ENCODE measurements at regions not wholly inside any gene's neighbourhood (a gene's known extent, or its start where the extent isn't known, plus 50 kb on each side); places are given as distances from the start of the nearest gene placed in this dataset.
"Not testable (repeated sequence)": the region's sequence is repeated elsewhere in the genome, so short reads cannot be mapped to it uniquely, and the experiment has no call there.

DNA sequence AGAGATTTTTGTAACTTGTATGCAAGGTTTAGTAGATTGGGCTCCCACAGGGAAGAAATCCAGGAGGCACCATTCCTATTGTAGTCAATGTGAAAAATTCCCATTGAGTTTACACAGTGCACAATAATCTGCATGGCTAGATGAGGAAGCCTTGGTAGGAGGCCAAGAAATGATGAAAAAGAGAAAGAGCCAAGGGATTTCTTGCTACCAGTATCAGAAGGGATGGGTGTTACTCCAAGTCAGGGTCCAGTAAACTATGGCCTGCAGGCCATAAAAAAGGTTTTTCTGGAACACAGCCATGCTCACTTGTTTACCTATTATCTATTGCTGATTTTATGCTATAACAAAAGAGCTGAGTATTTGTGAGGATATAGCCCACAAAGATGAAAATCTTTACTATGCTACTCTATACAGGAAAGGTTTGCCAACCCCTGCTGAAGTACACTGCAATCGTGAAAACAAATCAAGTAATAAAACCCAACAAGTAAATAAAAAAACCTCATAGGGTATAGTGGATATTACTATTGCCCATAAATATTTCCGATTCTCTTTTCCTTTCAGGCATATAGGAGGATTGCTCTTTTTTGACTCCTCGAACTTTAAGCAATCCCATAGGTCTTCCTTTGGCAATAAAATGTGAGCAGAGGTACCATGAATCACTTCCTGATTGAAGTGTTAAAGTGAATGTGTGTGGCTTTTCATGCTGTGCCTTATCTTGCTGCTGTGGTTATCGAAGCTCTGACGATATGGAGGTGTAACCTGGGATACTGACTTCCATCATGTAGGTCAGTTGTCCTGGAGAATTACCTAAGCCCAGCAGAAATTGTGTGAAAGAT is 256.3 kb upstream of the MAGI2 start:
- DNase-seq = no peak

DNA sequence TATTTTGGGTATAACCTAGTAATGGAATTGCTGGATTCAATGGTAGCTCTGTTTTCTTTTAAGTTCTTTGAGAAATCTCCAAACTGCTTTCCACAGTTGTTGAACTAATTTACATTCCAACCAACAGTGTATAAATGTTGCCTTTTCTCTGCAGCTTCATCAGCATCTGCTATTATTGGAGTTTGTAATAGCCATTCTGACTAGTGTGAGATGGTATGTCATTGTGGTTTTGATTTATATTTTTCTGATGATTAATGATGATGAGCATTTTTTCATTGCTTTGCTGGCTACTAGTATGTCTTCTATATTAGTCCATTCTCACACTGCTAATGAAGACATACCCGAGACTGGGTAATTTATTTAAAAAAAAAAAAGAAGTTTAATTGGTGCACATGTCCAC is 248.6 kb upstream of the MAGI2 start:
- no peak for DNase-seq

DNA sequence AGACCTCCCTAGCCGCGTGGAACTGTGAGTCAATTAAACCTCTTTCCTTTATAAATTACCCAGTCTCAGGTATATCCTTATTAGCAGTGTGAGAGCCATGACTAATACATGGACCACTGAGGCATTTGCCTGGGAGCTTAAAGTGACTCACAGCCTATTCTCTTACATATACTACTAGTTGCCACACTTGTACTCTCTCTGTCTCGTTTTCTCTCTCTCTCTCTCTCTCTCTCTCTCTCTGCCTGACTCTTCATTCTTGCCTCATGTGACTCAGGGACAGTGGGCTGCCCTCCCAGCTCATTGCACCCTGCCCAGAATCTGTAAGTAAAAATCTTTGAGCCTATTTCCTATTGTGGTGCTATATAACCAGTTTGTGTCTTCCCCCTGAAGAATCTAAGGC is 238.5 kb upstream of the MAGI2 start:
- no peak for DNase-seq

DNA sequence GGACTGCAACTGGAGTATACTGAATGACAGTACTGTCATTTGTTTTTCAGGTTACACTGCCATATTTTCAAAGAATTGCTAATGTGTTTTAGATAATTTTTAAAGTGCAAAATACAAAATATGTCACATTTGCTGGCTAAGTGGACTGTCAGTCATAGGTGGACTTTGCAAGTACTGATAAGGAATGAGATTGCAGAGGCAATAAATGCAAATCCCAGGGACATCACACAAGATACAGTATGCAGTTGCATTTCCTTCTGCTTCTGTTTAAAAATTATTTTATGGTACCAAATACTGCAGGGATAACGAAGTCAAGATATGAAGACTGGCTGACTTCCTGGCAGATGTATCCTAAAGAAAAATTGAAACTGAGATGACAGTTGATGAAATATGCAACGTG is 237.6 kb upstream of the MAGI2 start:
- DNase-seq = no peak

DNA sequence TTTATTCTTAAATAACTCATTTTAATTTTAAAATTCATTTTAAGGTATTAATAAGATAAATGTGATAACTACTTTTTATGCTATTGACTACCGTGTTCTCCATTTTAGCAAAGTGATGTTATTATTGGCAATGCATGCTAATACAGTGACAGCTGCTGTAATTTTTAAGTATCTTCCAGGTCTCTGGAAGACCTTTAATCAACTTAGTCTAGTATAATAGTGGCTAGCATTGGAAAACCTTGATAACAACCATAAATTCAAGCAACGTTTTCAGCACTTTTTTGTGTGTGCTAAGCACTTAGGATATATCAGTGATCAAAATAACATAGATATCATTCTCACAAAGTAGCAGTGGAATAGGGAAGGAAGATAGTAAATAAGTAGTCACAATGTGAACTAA is 230.9 kb upstream of the MAGI2 start:
- DNase-seq = no peak

DNA sequence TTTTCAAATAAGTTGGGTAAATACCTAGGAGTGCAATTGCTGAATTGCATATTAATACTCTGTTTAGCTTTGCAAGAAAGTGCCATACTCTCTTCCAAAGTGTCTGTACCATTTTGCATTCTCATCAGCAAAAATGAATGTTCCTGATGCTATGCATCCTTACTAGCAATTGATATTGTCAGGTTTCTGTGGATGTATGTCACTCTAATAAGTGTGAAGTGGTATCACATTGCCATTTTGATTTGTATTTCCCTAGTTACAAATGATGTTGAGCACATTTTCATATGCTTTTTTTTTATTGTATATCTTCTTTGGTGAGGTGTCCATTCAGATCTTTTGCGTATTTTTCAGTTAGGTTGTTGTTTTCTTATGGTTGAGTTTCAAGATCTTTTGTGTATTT is 230.4 kb upstream of the MAGI2 start:
- no peak for DNase-seq

DNA sequence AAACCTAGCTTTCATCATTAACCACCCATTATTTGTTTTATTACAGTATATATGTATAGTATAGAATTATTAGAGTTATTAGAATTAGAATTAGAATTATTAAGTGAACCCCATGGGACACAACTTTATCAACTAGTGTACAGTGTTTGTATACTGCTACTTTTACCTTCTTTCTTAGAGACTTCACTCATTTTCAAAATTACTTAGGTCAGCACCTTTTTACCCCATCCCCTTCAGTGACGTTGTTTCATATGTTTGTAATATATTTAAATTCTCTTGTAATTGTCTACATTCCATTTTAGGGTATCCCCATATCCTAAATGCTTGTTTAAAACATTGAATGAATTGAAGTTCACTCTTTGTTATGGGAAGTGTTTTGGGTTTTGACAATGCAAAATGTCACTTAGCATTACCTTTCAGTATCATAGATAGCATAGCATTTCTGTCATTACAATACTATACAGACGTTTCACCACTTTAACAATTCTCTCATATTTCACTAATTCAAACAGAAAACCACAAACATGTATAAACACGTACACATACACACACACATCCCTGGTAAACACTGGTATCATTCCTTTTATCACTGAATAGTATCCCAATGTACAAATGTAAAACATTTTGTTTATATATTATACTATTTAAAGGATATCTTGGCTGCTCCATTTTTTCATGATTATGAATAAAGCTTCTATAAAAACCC is 229.9 kb upstream of the MAGI2 start:
- no peak for DNase-seq

DNA sequence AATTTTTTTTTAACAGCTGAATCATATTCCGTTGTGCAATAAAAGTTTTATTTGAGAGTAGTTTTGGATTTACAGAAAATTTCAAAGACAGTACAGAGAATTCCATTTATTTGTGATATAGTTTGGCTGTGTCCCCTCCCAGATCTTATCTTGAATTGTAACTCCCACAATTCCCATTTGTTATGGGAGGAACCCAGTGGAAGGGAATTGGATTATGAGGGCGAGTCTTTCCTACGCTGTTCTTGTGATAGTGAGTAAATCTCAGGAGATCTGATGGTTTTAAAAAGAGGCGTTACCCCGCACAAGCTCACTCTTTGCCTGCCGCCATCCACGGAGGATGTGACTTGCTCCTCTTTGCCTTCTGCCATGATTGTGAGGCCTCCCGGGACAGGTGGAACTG is 228.0 kb upstream of the MAGI2 start:
- DNase-seq = no peak

DNA sequence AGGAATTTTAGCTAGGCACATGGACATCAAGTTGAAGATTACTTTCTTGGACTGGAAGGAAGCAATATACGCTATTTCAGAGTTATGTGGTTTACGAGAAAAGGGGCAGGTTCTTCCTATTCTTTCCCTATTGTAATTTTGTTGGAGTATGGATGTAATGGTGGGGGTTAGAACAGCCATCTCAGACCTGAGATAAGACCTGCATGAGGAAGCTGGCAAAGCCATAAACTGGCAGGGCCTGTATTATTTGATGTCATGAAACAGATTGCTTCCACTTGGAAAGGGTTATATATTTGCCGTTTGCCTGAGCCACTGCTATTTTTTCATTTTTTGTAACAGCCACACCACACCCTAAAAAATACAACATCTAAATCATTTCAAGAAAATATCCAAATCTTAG is 220.5 kb upstream of the MAGI2 start:
- no peak for DNase-seq

DNA sequence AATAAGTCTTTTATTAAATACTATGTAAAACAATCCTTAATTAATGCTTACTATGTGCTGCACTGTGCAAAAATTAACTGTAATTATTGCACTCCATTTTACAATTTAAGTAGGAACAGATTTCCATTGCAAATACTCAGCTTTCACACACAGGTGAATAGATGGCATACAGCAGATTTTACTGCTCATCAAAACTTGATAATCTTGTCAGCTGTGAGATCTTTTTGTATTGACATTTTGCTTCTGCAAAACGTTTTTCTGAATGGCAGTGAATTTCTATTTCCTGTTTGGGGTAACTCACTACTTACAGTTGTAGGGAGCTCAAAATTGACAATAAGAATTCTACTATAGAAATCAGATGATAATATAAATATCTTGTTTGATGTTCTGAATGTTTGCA is 220.0 kb upstream of the MAGI2 start:
- no peak for DNase-seq

DNA sequence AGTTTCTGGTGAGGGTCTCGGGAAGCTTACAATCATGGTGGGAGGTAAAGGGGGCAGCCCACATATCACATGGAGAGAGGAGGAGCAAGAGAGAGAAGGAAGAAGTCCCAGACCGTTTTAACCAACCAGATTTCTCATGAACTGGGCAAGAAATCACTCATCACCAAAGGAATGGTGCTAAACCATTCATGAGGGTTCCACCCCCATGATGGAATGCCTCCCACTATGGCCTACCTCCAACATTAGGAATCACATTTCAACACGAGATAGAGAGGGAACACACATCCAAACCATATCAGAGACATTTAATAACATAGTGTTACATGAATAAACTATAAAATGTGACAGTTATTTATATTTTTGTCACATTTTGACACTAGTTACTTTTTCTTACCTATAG is 214.8 kb upstream of the MAGI2 start:
- no peak for DNase-seq

DNA sequence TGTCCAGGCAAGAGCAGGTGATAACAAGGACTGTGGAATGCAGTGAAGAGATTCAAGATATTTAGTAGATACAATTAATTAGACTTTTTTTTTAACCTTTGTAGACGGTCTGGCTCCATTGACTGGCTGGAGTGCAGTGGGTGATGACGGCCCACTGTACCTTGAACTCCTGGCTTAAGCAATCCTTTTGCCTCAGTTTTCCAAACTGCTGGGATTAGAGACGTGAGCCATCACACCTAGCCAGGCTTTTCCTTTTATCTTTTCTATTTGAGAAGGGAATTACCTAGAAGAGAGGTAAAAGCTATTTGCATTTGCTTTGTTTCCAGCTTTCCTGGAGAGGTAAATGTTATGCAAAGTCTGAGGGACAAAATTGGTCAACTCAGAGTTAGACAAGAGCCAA is 213.0 kb upstream of the MAGI2 start:
- no peak for DNase-seq

DNA sequence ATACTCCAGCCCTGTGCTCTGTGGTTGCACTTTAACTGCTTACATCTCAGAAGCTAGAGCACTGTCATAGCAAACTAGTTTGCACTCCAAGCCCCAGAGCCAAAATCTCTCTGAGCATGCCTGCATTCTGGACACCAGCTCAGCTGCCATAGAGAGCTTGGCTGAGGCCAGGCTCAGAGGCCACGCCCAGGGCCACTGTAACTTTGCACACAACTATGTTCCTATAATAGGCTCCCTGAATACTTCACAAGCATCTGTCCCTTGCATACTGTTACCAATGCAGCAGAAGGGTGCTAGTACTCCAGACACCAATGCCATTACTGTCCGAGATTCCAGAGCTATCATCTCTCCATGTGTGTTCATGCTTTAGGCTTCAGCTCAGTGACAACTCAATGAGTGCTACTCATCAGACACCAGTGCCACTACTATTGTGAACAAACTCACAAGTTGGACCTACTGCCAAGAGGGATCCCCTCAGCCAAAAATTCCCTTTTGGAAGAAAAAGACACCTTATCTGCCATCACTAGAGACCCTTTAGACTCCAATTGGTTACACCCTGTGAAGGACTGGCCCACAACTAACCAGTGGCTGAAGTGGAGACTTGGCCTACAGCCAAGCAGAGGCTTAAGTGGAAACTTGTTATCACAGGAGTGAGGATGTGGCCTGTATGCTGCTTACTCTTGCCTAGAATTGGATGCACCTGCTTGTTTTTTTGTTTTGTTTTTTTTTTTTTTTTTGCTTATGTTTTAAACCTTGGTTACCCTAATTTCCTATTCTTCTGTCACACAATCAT is 211.6 kb upstream of the MAGI2 start:
- no peak for DNase-seq

DNA sequence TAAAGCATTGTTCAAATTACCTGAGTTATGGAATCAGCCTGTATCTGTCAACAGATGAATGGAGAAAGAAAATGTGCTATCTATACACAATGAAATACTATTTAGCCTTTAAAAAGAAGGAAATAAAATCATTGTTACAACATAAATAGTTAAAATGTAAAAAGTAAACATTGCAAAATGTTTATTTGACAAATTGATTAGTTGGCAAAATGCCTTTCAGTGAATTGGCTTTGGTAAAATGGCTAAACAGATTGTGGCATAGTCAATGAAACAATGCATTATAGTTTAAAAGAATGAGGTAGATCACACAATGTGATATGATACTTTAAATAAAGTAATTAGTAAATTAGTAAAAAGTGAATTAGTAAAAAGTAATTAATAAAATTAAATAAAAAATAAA is 204.8 kb upstream of the MAGI2 start:
- no peak for DNase-seq

DNA sequence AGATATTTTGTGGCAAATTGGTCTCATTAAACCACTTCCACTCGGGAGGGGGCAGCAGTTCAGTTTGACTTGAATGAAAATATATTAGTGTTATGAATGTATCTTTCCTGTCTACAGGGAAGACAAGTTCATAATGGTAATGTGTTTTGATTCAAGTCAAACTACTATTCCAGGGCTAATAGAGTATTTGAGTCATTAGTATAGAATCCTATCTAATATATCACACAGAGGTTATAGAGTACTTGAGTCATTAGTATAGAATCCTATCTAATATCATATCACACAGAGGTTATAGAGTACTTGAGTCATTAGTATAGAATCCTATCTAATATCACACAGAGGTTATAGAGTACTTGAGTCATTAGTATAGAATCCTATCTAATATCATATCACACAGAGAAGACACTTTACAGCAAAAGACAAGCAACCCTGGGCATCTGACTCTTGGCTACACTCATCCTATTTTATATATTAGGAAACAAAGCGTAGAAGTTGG is 199.7 kb upstream of the MAGI2 start:
- no peak for DNase-seq

DNA sequence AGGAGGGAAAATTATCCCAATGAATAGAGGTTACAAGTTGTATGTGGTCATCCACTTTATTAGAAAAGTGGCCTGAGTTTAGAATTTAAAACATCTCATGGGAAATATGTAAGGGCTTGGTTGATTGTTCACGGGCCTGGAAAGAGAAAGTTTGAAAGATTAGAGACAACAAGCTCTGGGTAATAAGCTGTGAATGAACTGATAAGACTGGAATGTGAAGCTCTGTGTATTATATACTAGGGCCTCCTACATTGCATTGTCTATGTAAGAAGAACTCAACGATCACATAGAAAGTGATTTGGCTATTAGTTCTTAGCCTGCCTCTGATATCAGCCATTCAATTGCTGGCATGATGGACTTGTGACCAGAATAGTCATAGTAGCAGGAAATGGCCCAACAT is 199.2 kb upstream of the MAGI2 start:
- DNase-seq = no peak

DNA sequence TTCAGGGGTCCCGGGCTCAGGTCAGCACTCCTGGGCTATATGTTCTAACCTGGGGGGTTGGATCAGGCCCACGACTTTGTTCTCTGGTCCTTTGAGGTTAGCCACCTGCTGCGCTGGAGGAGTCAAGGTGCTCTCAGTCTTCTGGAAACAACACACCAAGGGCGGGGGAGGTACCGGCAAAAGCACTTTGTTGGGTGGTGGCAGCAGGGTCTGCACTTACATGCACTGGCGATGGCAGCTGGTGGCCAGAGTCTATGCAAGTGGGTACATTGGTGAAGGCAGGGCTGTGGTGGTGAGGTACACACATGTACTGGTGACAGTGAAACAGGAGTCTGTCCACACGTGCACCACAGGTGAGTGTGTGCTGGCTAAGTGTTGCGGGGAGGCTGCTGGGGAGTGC is 194.2 kb upstream of the MAGI2 start:
- no peak for DNase-seq

DNA sequence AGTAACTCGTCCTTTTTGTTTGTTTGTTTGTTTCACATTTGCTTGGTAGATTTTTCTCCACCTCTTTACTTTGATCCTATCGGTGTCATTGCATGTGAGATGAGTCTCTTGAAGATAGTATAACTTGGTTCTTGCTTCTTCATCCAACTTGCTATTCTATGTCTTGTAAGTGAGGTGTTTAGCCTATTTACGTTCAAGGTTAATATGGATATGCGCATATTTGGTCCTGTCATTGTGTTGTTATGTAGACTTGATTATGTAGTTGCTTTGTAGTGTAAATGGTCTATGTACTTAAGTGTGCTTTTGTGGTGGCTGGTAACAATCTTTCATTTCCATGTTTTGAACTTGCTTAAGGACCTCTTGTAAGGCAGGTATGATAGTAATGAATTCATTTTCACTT is 192.8 kb upstream of the MAGI2 start:
- DNase-seq = no peak

DNA sequence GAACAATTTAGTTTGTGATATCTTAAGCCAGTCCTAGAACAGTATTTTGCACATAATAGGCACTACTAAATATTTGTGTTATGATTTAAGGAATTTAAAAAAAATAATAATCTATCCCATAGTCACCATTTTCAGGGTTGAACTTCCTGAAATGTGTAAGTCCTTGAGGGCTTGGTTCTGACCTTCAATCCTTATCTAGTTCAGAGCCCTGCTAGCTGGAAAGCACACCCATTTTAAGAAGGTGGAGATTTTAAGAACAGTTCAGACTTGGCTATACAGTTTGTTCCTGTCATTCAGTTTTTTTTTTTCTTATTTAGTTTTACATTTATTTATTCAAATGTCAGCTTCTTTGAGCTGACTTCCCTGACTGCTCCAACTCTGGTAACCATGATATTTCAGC is 183.4 kb upstream of the MAGI2 start:
- no peak for DNase-seq

DNA sequence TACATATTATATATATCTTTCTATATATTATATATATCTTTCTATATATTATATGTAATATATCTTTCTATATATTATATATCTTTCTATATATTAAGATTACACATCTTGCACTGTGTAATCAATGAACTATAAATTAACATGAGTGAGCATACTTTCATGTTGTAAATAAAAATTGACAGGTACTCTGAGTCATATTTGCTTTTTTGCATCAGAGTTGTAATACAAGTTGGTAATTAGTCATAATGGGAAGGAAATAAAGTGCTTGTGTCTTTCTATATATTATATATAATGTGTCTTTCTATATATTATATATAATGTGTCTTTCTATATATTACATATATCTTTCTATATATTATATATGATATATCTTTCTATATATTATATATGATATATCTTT is 172.5 kb upstream of the MAGI2 start:
- DNase-seq = not testable (repeated sequence)

DNA sequence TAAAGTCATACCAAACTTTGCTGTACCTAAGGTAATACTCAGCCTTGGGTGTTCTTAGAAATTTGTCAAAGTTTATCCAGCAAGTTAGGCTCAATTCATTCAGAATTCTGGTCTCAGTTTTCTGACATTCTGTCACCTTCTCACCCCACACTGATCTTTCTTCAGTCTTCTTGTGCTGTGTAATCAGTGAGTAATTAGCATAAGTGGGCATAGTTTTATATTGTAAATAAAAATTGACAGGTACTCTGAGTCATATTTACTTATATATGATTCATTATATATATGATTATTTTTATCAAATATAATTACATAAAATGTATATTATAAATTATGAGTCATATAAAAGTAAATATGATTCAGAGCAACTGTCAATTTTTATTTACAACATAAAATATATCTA is 170.9 kb upstream of the MAGI2 start:
- no peak for DNase-seq

DNA sequence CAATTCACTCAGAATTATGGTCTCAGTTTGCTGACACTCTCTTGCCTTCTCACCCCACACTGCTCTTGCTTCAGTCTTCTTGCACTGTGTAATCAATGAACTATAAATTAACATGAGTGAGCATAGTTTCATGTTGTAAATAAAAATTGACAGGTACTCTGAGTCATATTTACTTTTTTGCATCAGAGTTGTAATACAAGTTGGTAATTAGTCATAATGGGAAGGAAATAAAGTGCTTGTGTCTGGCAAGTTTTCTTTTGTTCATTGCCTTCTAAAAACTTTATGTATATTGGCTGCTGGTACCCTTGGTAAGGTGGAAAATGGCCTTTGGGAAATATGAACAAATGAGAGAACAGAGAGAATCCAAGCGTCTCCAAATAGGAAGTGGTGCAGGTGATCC is 169.3 kb upstream of the MAGI2 start:
- DNase-seq = no peak

DNA sequence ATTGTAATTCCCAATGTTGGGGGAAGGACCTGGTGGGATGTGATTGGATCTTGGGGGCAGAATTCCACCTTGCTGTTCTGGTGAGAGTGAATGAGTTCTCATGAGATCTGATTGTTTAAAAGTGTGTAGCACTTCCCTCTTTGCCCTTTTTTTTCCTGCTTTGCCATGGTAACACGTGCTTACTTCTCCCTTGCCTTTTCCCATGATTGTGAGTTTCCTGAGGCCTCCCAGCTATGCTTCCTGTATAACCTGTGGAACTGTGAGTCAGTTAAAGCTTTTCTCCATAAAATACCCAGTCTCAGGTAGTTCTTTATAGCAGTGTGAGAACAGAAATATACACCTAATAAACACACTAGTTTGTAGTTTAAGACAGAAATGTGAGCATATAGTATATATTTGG is 166.8 kb upstream of the MAGI2 start:
- no peak for DNase-seq

DNA sequence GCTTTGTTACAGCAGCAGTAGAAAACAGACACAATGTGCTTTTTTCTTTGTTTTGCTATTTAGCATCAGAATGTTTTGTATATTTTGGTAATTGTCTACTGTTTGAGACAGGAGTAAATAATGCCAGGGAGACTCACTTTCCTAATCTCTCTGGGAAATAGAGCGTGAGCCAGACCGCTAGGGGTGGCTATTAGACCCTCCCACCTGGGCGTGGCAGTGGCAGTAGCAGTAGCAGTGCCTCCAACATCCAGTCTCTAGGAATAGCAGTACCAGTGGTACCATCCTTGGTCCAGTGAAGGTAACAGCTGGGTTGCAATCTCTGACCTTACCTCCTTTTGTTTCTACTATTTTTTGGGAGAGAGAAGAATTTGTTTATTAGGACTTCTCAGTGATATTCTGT is 165.7 kb upstream of the MAGI2 start:
- DNase-seq = no peak

Measured in MV-4-11 (cell line).